ENCODE measurements at regions not wholly inside any gene's neighbourhood (a gene's known extent, or its start where the extent isn't known, plus 50 kb on each side); places are given as distances from the start of the nearest gene placed in this dataset.

DNA sequence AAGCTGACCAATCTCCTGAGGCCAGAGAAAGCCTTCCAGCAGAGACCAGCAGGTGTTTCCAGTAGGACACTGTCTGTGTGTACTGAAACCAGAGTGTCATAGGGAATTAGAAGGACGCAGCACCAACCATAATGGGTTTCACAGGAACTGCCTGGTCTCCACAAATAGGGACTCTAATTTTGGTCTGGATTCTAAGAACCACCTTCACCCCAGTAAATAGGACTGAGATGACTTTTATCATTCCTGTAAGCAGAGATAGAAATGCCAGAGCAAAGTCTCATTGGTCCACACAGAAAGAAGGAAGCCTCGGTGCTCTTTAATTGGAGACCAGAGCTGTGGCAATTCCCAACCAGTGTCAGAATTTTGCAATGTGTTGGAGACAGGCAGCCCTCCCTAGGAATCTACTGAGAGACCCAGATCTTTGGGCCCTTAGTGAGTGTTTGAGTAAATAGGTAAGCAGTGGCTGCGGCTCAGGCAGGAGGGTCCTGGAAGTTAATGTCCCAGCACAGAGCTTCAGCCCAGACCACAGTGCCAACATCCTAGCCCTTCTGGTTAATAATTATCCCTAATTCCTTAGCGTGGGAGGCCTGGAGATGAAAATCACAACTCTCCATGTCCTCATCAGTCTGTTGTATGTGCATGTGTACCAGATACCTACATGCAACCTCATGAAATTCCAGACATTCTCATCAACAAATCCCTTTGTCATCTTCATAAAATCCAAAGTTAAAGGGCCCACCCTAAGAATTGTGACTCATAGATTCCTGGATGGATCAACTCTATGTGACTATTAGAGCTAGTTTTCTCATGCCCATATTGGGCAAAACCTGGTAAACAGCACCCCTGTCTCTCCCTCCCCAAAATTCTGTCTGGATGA is 81.2 kb downstream of the UNC5CL start (continued):
- TF ChIP-seq, protein P1, sequence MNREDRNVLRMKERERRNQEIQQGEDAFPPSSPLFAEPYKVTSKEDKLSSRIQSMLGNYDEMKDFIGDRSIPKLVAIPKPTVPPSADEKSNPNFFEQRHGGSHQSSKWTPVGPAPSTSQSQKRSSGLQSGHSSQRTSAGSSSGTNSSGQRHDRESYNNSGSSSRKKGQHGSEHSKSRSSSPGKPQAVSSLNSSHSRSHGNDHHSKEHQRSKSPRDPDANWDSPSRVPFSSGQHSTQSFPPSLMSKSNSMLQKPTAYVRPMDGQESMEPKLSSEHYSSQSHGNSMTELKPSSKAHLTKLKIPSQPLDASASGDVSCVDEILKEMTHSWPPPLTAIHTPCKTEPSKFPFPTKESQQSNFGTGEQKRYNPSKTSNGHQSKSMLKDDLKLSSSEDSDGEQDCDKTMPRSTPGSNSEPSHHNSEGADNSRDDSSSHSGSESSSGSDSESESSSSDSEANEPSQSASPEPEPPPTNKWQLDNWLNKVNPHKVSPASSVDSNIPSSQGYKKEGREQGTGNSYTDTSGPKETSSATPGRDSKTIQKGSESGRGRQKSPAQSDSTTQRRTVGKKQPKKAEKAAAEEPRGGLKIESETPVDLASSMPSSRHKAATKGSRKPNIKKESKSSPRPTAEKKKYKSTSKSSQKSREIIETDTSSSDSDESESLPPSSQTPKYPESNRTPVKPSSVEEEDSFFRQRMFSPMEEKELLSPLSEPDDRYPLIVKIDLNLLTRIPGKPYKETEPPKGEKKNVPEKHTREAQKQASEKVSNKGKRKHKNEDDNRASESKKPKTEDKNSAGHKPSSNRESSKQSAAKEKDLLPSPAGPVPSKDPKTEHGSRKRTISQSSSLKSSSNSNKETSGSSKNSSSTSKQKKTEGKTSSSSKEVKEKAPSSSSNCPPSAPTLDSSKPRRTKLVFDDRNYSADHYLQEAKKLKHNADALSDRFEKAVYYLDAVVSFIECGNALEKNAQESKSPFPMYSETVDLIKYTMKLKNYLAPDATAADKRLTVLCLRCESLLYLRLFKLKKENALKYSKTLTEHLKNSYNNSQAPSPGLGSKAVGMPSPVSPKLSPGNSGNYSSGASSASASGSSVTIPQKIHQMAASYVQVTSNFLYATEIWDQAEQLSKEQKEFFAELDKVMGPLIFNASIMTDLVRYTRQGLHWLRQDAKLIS (CRISPR knock-in tag; IDR thresholded peaks at IDR 0.05) = no peak
- TF ChIP-seq, protein P2, sequence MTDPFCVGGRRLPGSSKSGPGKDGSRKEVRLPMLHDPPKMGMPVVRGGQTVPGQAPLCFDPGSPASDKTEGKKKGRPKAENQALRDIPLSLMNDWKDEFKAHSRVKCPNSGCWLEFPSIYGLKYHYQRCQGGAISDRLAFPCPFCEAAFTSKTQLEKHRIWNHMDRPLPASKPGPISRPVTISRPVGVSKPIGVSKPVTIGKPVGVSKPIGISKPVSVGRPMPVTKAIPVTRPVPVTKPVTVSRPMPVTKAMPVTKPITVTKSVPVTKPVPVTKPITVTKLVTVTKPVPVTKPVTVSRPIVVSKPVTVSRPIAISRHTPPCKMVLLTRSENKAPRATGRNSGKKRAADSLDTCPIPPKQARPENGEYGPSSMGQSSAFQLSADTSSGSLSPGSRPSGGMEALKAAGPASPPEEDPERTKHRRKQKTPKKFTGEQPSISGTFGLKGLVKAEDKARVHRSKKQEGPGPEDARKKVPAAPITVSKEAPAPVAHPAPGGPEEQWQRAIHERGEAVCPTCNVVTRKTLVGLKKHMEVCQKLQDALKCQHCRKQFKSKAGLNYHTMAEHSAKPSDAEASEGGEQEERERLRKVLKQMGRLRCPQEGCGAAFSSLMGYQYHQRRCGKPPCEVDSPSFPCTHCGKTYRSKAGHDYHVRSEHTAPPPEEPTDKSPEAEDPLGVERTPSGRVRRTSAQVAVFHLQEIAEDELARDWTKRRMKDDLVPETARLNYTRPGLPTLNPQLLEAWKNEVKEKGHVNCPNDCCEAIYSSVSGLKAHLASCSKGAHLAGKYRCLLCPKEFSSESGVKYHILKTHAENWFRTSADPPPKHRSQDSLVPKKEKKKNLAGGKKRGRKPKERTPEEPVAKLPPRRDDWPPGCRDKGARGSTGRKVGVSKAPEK (CRISPR knock-in tag; IDR thresholded peaks at IDR 0.05; ENCODE audit: borderline replicate concordance) = no peak
- TF ChIP-seq ZNF430 (CRISPR knock-in tag; IDR thresholded peaks at IDR 0.05) (no peak), ZNF101 (CRISPR knock-in tag; IDR thresholded peaks at IDR 0.05; ENCODE audit: borderline replicate concordance, low read depth) (no peak), ZNF776 (CRISPR knock-in tag; IDR thresholded peaks at IDR 0.05) (no peak), ZNF598 (CRISPR knock-in tag; IDR thresholded peaks at IDR 0.05; ENCODE audit: borderline replicate concordance) (no peak), HDAC2 (CRISPR knock-in tag; IDR thresholded peaks at IDR 0.05) (no peak), AGO1 (IDR thresholded peaks at IDR 0.05; ENCODE audit: low read depth, low read length, poor library complexity, severe bottlenecking) (no peak), CEBPG (CRISPR knock-in tag; IDR thresholded peaks at IDR 0.05) (peak; percentile 57), ZSCAN31 (CRISPR knock-in tag; IDR thresholded peaks at IDR 0.05; ENCODE audit: low read depth) (no peak), SMAD1 (CRISPR knock-in tag; IDR thresholded peaks at IDR 0.05; ENCODE audit: borderline replicate concordance, low read depth) (no peak)
- TF ChIP-seq, protein P3, sequence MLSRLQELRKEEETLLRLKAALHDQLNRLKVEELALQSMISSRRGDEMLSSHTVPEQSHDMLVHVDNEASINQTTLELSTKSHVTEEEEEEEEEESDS (CRISPR knock-in tag; IDR thresholded peaks at IDR 0.05; ENCODE audit: borderline replicate concordance) = no peak
- TF ChIP-seq, protein P4, sequence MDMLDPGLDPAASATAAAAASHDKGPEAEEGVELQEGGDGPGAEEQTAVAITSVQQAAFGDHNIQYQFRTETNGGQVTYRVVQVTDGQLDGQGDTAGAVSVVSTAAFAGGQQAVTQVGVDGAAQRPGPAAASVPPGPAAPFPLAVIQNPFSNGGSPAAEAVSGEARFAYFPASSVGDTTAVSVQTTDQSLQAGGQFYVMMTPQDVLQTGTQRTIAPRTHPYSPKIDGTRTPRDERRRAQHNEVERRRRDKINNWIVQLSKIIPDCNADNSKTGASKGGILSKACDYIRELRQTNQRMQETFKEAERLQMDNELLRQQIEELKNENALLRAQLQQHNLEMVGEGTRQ (IDR thresholded peaks at IDR 0.05; ENCODE audit: low read depth, low read length) = no peak
- TF ChIP-seq, protein P4 (CRISPR knock-in tag; IDR thresholded peaks at IDR 0.05; ENCODE audit: borderline replicate concordance) = no peak
- TF ChIP-seq, protein P5, sequence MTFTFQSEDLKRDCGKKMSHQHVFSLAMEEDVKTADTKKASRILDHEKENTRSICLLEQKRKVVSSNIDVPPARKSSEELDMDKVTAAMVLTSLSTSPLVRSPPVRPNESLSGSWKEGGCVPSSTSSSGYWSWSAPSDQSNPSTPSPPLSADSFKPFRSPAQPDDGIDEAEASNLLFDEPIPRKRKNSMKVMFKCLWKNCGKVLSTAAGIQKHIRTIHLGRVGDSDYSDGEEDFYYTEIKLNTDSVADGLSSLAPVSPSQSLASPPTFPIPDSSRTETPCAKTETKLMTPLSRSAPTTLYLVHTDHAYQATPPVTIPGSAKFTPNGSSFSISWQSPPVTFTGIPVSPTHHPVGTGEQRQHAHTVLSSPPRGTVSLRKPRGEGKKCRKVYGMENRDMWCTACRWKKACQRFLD (CRISPR knock-in tag; IDR thresholded peaks at IDR 0.05; ENCODE audit: borderline replicate concordance) = no peak
- TF ChIP-seq, protein P6, sequence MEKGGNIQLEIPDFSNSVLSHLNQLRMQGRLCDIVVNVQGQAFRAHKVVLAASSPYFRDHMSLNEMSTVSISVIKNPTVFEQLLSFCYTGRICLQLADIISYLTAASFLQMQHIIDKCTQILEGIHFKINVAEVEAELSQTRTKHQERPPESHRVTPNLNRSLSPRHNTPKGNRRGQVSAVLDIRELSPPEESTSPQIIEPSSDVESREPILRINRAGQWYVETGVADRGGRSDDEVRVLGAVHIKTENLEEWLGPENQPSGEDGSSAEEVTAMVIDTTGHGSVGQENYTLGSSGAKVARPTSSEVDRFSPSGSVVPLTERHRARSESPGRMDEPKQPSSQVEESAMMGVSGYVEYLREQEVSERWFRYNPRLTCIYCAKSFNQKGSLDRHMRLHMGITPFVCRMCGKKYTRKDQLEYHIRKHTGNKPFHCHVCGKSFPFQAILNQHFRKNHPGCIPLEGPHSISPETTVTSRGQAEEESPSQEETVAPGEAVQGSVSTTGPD (CRISPR knock-in tag; IDR thresholded peaks at IDR 0.05) = no peak
